Omental fat pad (tissue), 3 donors: ENCODE measurements at regions not wholly inside any gene's neighbourhood (a gene's known extent, or its start where the extent isn't known, plus 50 kb on each side); places are given as distances from the start of the nearest gene placed in this dataset.

ENCODE experiments used
- ATAC-seq: fragments of 150-250 bp; one replicate; pipeline ENCODE4 v1.9.1; 2016; ENCODE audit warnings: mild to moderate bottlenecking, moderate library complexity; ENCODE audit not compliant: low FRiP score
- DNase-seq: peaks from one replicate; pipeline ENCODE4 v3.0.0-alpha.2; 2019; ENCODE audit warnings: low spot score
- CTCF ChIP-seq, 3 donors: fragments of 450-650 bp; IDR thresholded peaks; one replicate each; pipeline ENCODE4 v1.5.1; 2016 to 2017; ENCODE audit warnings: antibody characterized with exemption in 3 of 3, mild to moderate bottlenecking in 3 of 3, moderate library complexity in 2 of 3

GRCh38 chr9:120230227-120230626 lies 349.7 kb downstream of the CDK5RAP2 start:
- no peak for TF ChIP-seq CTCF (IDR thresholded peaks at IDR 0.05)
- DNase-seq, result no peak
- no peak for ATAC-seq

- DNase-seq, result no peak
- no peak for ATAC-seq
- no peak for TF ChIP-seq CTCF (IDR thresholded peaks at IDR 0.05)
Observed at GRCh38 chr9:120221844-120222243, 358.1 kb downstream of the CDK5RAP2 start.

- no peak for ATAC-seq
- DNase-seq, result no peak
Observed at GRCh38 chr9:120214332-120214731, 365.6 kb downstream of the CDK5RAP2 start.

GRCh38 chr9:120212853-120213200 lies 367.1 kb downstream of the CDK5RAP2 start:
- no peak for TF ChIP-seq CTCF (IDR thresholded peaks at IDR 0.05)
- DNase-seq (no peak), ATAC-seq (no peak)

More at GRCh38 chr9:120214332-120214731, 365.6 kb downstream of the CDK5RAP2 start:
- TF ChIP-seq CTCF (IDR thresholded peaks at IDR 0.05), result no peak

- TF ChIP-seq CTCF (IDR thresholded peaks at IDR 0.05), result no peak
- ATAC-seq, result no peak
- DNase-seq, result no peak
Observed at GRCh38 chr9:120212153-120212852, 367.7 kb downstream of the CDK5RAP2 start.

GRCh38 chr9:120210274-120210673 lies 369.7 kb downstream of the CDK5RAP2 start:
- no peak for TF ChIP-seq CTCF (IDR thresholded peaks at IDR 0.05)
- no peak for ATAC-seq

GRCh38 chr9:120202856-120203654 lies 376.9 kb downstream of the CDK5RAP2 start:
- DNase-seq (no peak), ATAC-seq (no peak)

More at GRCh38 chr9:120210274-120210673, 369.7 kb downstream of the CDK5RAP2 start:
- no peak for DNase-seq

More at GRCh38 chr9:120202856-120203654, 376.9 kb downstream of the CDK5RAP2 start:
- TF ChIP-seq CTCF (IDR thresholded peaks at IDR 0.05), result no peak
